IMR-90 (cell line): ENCODE measurements at regions not wholly inside any gene's neighbourhood (a gene's known extent, or its start where the extent isn't known, plus 50 kb on each side); places are given as distances from the start of the nearest gene placed in this dataset.

ENCODE experiments used
- ATAC-seq: fragments of 200-7000 bp; cut with Tn5 transposase; 2 replicates; pipeline ENCODE4 v1.9.1; 2020; ENCODE audit warnings: low read depth, mild to moderate bottlenecking, moderate library complexity
- BruUV-seq: library from RNA; stranded (reverse); fragments of 400-500 nt; replicated peaks from 2 replicates; lab custom pipeline; 2021; lab: Mats Ljungman, UMichigan
- CTCF ChIA-PET: fragments of 300-600 bp; formaldehyde crosslinking; extraction: SDS; loops from one replicate; lab custom pipeline; 2021; ENCODE audit warnings: antibody characterized with exemption; lab: Yijun Ruan, JAX
- POLR2A ChIA-PET: fragments of 300-600 bp; sonication (Branson Sonifier 250); formaldehyde crosslinking; loops from one replicate; lab custom pipeline; 2022; ENCODE audit warnings: antibody characterized with exemption; ENCODE audit not compliant: unreplicated experiment; lab: Charles Lee
- DNase-seq: peaks from one replicate; pipeline ENCODE4 v3.0.0; 2013
- H2AFZ ChIP-seq: replicated peaks from 2 replicates; pipeline ENCODE3; 2013; ENCODE audit warnings: low read length, mild to moderate bottlenecking; ENCODE audit not compliant: poor library complexity
- H2AK5ac ChIP-seq: 2 replicates; pipeline ENCODE4 v1.6.1; 2013; ENCODE audit warnings: low read depth, low read length, inconsistent platforms
- H2AK9ac ChIP-seq: replicated peaks from 2 replicates; pipeline ENCODE3; 2013; ENCODE audit warnings: mild to moderate bottlenecking, low read depth, low read length, moderate library complexity; ENCODE audit not compliant: poor library complexity
- H2BK120ac ChIP-seq: 2 replicates; pipeline ENCODE4 v1.6.1; 2013; ENCODE audit warnings: low read depth, low read length, inconsistent platforms
- H2BK15ac ChIP-seq: 3 replicates; pipeline ENCODE4 v1.6.1; 2013; ENCODE audit warnings: low read depth, low read length, inconsistent platforms
- H2BK20ac ChIP-seq: 2 replicates; pipeline ENCODE4 v1.6.1; 2013; ENCODE audit warnings: low read depth, mild to moderate bottlenecking, inconsistent platforms, low read length, moderate library complexity
- H2BK5ac ChIP-seq: 2 replicates; pipeline ENCODE4 v1.6.1; 2013; ENCODE audit warnings: mild to moderate bottlenecking, low read depth, low read length, inconsistent platforms; ENCODE audit not compliant: poor library complexity, severe bottlenecking
- H3K14ac ChIP-seq: replicated peaks from 2 replicates; pipeline ENCODE4 v1.6.1; 2013; ENCODE audit warnings: low read depth, low read length, inconsistent platforms
- H3K18ac ChIP-seq: 2 replicates; pipeline ENCODE4 v1.6.1; 2013; ENCODE audit warnings: low read depth, low read length, control low read depth
- H3K23ac ChIP-seq: 2 replicates; pipeline ENCODE4 v1.6.1; 2013; ENCODE audit warnings: low read depth, low read length, inconsistent platforms
- H3K27ac ChIP-seq: 2 replicates; pipeline ENCODE4 v1.5.1; 2013; ENCODE audit warnings: mild to moderate bottlenecking, control low read depth, low read length; ENCODE audit not compliant: insufficient read depth
- H3K27me3 ChIP-seq: 2 replicates; pipeline ENCODE4 v1.6.1; 2013; ENCODE audit warnings: low read length; ENCODE audit not compliant: control insufficient read depth, insufficient read depth
- H3K36me3 ChIP-seq: 2 replicates; pipeline ENCODE4 v1.6.1; 2013; ENCODE audit warnings: low read length, mixed read lengths; ENCODE audit not compliant: control insufficient read depth, insufficient read depth
- H3K4ac ChIP-seq: 2 replicates; pipeline ENCODE4 v1.6.1; 2013; ENCODE audit warnings: low read depth, low read length, inconsistent platforms
- H3K4me1 ChIP-seq: 2 replicates; pipeline ENCODE4 v1.6.1; 2013; ENCODE audit warnings: low read length, mixed read lengths; ENCODE audit not compliant: control insufficient read depth, insufficient read depth
- H3K4me2 ChIP-seq: 2 replicates; pipeline ENCODE4 v1.6.1; 2013; ENCODE audit warnings: low read depth, mild to moderate bottlenecking, control low read depth, low read length, moderate library complexity
- H3K4me3 ChIP-seq: 2 replicates; pipeline ENCODE4 v1.5.1; 2013; ENCODE audit warnings: low read depth, mild to moderate bottlenecking, control low read depth, low read length, moderate library complexity; ENCODE audit not compliant: insufficient read depth
- H3K56ac ChIP-seq: 2 replicates; pipeline ENCODE4 v1.6.1; 2013; ENCODE audit warnings: low read length, inconsistent platforms; ENCODE audit not compliant: insufficient read depth; ENCODE audit errors: extremely low read depth
- H3K79me1 ChIP-seq, 2 experiments: 2 replicates each; pipeline ENCODE4 v1.6.1; 2013; ENCODE audit warnings: low read length in 2 of 2, inconsistent platforms in 1 of 2, low read depth in 1 of 2
- H3K9ac ChIP-seq: 2 replicates; pipeline ENCODE4 v1.6.1; 2013; ENCODE audit warnings: low read depth, low read length, control low read depth
- H3K9me1 ChIP-seq: 2 replicates; pipeline ENCODE4 v1.6.1; 2013; ENCODE audit warnings: low read length, inconsistent platforms; ENCODE audit not compliant: insufficient read depth
- H3K9me3 ChIP-seq: 2 replicates; pipeline ENCODE4 v1.6.1; 2013; ENCODE audit warnings: low read length; ENCODE audit not compliant: control insufficient read depth, insufficient read depth
- H4K20me1 ChIP-seq: 2 replicates; pipeline ENCODE4 v1.6.1; 2013; ENCODE audit warnings: low read length, inconsistent platforms; ENCODE audit not compliant: insufficient read depth
- H4K5ac ChIP-seq: 2 replicates; pipeline ENCODE4 v1.6.1; 2013; ENCODE audit warnings: mild to moderate bottlenecking, low read depth, low read length, control low read depth
- H4K8ac ChIP-seq, 2 experiments: 2 replicates each; pipeline ENCODE4 v1.6.1; 2013; ENCODE audit warnings: low read depth in 2 of 2, low read length in 2 of 2, control low read depth in 1 of 2, inconsistent platforms in 1 of 2
- H4K91ac ChIP-seq: 2 replicates; pipeline ENCODE4 v1.6.1; 2013; ENCODE audit warnings: low read depth, low read length, inconsistent platforms; ENCODE audit not compliant: insufficient read depth
- BHLHE40 ChIP-seq: fragments of 150-350 bp; IDR thresholded peaks from 2 replicates; pipeline ENCODE4 v1.6.1; 2016; ENCODE audit warnings: mild to moderate bottlenecking, low read depth, low read length
- CEBPB ChIP-seq: IDR thresholded peaks from 2 replicates; pipeline ENCODE4 v1.6.1; 2012; ENCODE audit warnings: low read depth, low read length, improper control_type of control experiment
- CHD1 ChIP-seq: IDR thresholded peaks from 2 replicates; pipeline ENCODE4 v1.6.1; 2012; ENCODE audit warnings: low read depth, low read length, improper control_type of control experiment
- CTCF ChIP-seq: conservative IDR thresholded peaks from 2 replicates; pipeline ENCODE4 v1.5.1; 2012; ENCODE audit warnings: mild to moderate bottlenecking, low read depth, low read length, improper control_type of control experiment
- ELK1 ChIP-seq: fragments of 150-350 bp; IDR thresholded peaks from 2 replicates; pipeline ENCODE4 v1.6.1; 2016; ENCODE audit warnings: low read depth, mild to moderate bottlenecking, low read length, moderate library complexity, borderline replicate concordance
- FOS ChIP-seq: fragments of 150-350 bp; IDR thresholded peaks from 2 replicates; pipeline ENCODE4 v1.6.1; 2016; ENCODE audit warnings: low read depth, low read length
- MAFK ChIP-seq: IDR thresholded peaks from 2 replicates; pipeline ENCODE4 v1.6.1; 2012; ENCODE audit warnings: low read depth, low read length, improper control_type of control experiment
- MAZ ChIP-seq: IDR thresholded peaks from 2 replicates; pipeline ENCODE4 v1.6.1; 2012; ENCODE audit warnings: low read depth, mild to moderate bottlenecking, low read length, improper control_type of control experiment, moderate library complexity, borderline replicate concordance
- MXI1 ChIP-seq: IDR thresholded peaks from 2 replicates; pipeline ENCODE4 v1.6.1; 2012; ENCODE audit warnings: low read depth, mild to moderate bottlenecking, low read length, moderate library complexity, borderline replicate concordance
- NFE2L2 ChIP-seq: fragments of 150-350 bp; IDR thresholded peaks from 2 replicates; pipeline ENCODE4 v1.6.1; 2016; ENCODE audit warnings: low read depth, mild to moderate bottlenecking, low read length
- POLR2A ChIP-seq: IDR thresholded peaks from 2 replicates; pipeline ENCODE4 v1.6.1; 2012; ENCODE audit warnings: mild to moderate bottlenecking, low read depth, low read length
- RAD21 ChIP-seq: IDR thresholded peaks from 2 replicates; pipeline ENCODE4 v1.6.1; 2012; ENCODE audit warnings: low read length, improper control_type of control experiment
- RCOR1 ChIP-seq: IDR thresholded peaks from 2 replicates; pipeline ENCODE4 v1.6.1; 2012; ENCODE audit warnings: mild to moderate bottlenecking, low read length, improper control_type of control experiment; ENCODE audit not compliant: insufficient replicate concordance
- RFX5 ChIP-seq: IDR thresholded peaks from 2 replicates; pipeline ENCODE4 v1.8.0; 2012; ENCODE audit warnings: low read depth, mild to moderate bottlenecking, low read length, moderate library complexity
- SMC3 ChIP-seq: fragments of 150-350 bp; IDR thresholded peaks from 2 replicates; pipeline ENCODE4 v1.6.1; 2016; ENCODE audit warnings: low read depth, mild to moderate bottlenecking, antibody characterized with exemption, low read length, moderate library complexity
- USF2 ChIP-seq: fragments of 150-350 bp; IDR thresholded peaks from 2 replicates; pipeline ENCODE4 v1.6.1; 2017; ENCODE audit warnings: mild to moderate bottlenecking, antibody characterized with exemption, low read length, low read depth
- WGBS, 2 experiments: methylation state at CpG; one replicate each; pipeline versions ENCODE4 v1.1.5 to v1.1.7; 2013; ENCODE audit warnings: missing lambda C conversion rate in 2 of 2; ENCODE audit not compliant: insufficient read length in 1 of 2; ENCODE audit errors: extremely low coverage in 2 of 2; 5-methylcytosine and 5-hydroxymethylcytosine counted together
- dilution Hi-C: fragments of 300-500 bp; cut with HindIII; formaldehyde crosslinking; loops from one replicate; pipeline ENCODE4 v1.14.3; 2018; ENCODE audit warnings: low sequenced_read_pairs; ENCODE audit not compliant: unreplicated experiment
- in situ Hi-C: fragments of 300-500 bp; cut with MboI; formaldehyde crosslinking; loops from 3 replicates; pipeline ENCODE4 v1.14.3; 2019; ENCODE audit warnings: low sequenced_read_pairs, inconsistent platforms, mixed read lengths
- intact Hi-C: fragments of 100-400 bp; cut with micrococcal nuclease; formaldehyde crosslinking; loops from 2 replicates; pipeline ENCODE4 v1.10.0; 2022

GRCh38 chr3:34066999-34067398 is 268.6 kb downstream of the PDCD6IP start:
- ChIA-PET CTCF (interaction anchor here (2.8 kb wide), 1 partner anchor 10 kb away, joined by 7 read pairs; no protein-coding TSS in a partner anchor), POLR2A (no interaction called here)
- H3K56ac ChIP-seq = no peak overlapping the region
- no peak overlapping the region for H3K23ac ChIP-seq
- H2BK20ac ChIP-seq = no peak overlapping the region
- TF ChIP-seq CHD1 (no peak), MXI1 (no peak), BHLHE40 (no peak), CTCF (no peak), SMC3 (no peak), MAZ (no peak), POLR2A (no peak), RCOR1 (no peak), NFE2L2 (no peak), CEBPB (no peak), ELK1 (no peak), USF2 (no peak), MAFK (no peak), RFX5 (no peak), RAD21 (no peak), FOS (no peak)
- no peaks in the 10 kb centered on the region for H3K9me3 ChIP-seq
- H3K79me1 ChIP-seq = no peaks in the 10 kb centered on the region
- no peak overlapping the region for H2BK15ac ChIP-seq
- dilution Hi-C loops (no loop called here), intact Hi-C loops (no loop called here), in situ Hi-C loops (no loop called here)
- no peak overlapping the region for H3K14ac ChIP-seq
- no TSS peak for BruUV-seq
- no peaks in the 10 kb centered on the region for H3K36me3 ChIP-seq
- no peak overlapping the region for H2AFZ ChIP-seq
- H2BK120ac ChIP-seq = no peak overlapping the region
- H3K4ac ChIP-seq = no peak overlapping the region
- no peak overlapping the region for H2AK9ac ChIP-seq
- no peaks in the 10 kb centered on the region for H3K4me1 ChIP-seq
- H4K91ac ChIP-seq = no peak overlapping the region
- H4K5ac ChIP-seq = no peak overlapping the region
- H3K4me3 ChIP-seq = no peak overlapping the region
- WGBS, 2 experiments = 0% methylated on average over 1 of the region's 2 CpGs; no CpG with 5 or more reads in 1 of the 2 experiments
- no peaks in the 10 kb centered on the region; the same call in 1 of the 2 replicates for H3K27me3 ChIP-seq
- no peak overlapping the region for H2BK5ac ChIP-seq
- H3K4me2 ChIP-seq = no peak overlapping the region
- H3K18ac ChIP-seq = no peak overlapping the region
- H3K9me1 ChIP-seq = no peaks in the 10 kb centered on the region
- no peak overlapping the region for H3K9ac ChIP-seq
- no peak overlapping the region for H2AK5ac ChIP-seq
- H4K20me1 ChIP-seq = no peaks in the 10 kb centered on the region
- H4K8ac ChIP-seq = no peak overlapping the region
- no peak overlapping the region for H3K27ac ChIP-seq
- DNase-seq = no peak
- no peak; the same call in 1 of the 2 replicates for ATAC-seq
